ENCODE measurements at regions not wholly inside any gene's neighbourhood (a gene's known extent, or its start where the extent isn't known, plus 50 kb on each side); places are given as distances from the start of the nearest gene placed in this dataset.

DNA sequence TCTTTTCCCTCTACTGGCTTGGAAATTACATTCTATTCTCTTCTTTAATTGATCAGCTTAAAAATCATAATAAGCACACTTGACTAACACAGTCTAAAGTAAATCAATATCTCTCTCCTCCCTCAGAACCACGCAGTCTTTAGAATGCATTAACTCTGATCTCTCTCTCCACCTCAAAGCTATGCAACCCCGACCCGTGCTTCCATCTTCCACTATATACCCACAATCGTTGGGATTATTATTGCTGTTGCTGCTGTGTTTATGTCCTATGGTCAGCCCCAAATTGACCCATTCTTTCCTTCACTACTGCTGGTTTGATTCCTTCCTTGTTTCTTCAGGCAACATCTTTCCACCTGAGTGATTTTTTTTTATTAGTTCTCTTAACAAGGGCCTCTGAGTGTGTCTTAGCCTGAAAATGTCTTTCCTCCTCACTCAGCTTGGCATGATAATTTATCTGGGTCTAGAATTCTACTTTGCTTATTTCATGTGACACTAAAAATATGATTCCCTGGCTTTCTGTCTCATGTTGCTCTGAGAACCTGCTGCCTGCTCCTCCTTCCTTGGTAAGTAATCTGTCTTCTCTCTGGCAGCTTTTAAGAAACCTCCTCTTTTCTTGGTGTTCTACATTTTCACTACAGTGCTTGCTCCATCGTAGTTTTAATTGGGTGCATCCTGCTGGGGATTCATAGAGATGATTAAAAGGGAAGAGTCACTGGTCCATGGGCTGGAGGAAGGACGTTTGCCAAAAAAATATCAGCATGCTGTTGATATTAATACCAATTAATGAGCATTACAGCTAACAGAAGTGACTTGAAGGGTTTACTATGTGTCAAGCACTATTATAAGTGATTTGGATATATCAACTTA, 472.2 kb downstream of the MATN1 start:
- Histone ChIP-seq H3K79me2 (ENCODE audit: insufficient read depth, low read length) (no peaks in the 10 kb centered on the region), H3K4me1 (ENCODE audit: insufficient read depth, low read length, poor library complexity, severe bottlenecking) (no peaks in the 10 kb centered on the region), H2AFZ (ENCODE audit: low read length) (no peak overlapping the region), H3K9me3 (ENCODE audit: insufficient read depth, low read depth, low read length) (no peaks in the 10 kb centered on the region; the same call in 1 of the 2 replicates), H3K9me2 (replicated peaks; ENCODE audit: low read depth, low read length) (no peaks in the 10 kb centered on the region), H3K4me2 (ENCODE audit: low read depth, low read length, poor library complexity, severe bottlenecking) (no peak overlapping the region), H3K9ac (ENCODE audit: low read depth, low read length, poor library complexity, severe bottlenecking) (no peak overlapping the region), H3F3A (ENCODE audit: low read depth) (no peaks in the 10 kb centered on the region), H3K36me3 (ENCODE audit: insufficient read depth, low read length) (no peaks in the 10 kb centered on the region), H3K4me3 (ENCODE audit: low read length, poor library complexity, severe bottlenecking) (no peak overlapping the region), H3K27me3 (ENCODE audit: insufficient read depth, low read length, poor library complexity, severe bottlenecking) (no peaks in the 10 kb centered on the region), H4K20me1 (ENCODE audit: insufficient read depth, low read length, poor library complexity, severe bottlenecking) (no peaks in the 10 kb centered on the region)
- TF ChIP-seq EZH2phosphoT487 (IDR thresholded peaks at IDR 0.05; ENCODE audit: borderline replicate concordance) = no peak
- TF ChIP-seq CTCF (conservative IDR thresholded peaks at IDR 0.05; ENCODE audit: low read length) = no peak

DNA sequence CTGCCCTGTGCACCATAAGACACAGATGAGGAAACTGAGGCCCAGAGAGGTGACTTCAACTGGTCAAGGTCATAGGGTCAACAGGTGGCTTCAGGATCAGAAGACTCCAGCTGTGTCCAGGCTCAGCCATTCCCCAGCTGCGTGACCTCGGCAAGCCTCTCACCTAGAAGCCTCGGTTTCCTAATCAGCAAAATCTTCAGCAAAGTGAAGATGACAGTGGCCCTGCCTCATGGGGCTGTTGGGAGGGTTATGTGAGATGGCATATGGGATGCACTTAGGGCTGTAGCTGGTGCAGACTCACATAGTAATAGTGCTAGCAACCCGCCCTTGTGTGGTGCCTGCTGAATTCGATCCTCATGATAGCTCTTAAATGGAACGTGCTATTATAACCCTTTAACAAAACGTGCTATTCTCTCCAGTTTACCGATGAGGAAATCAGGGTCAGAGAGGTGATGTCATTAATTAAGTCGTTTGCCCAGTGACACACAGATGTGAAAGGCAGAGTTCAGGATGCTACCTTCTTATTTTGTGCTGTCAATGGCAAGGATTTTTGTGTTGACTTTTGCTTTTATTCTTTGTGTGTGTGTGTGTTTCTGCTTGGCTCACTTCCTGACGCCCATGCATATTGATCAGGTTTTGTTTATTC, 472.9 kb downstream of the MATN1 start:
- no peaks in the 10 kb centered on the region for H3K79me2 ChIP-seq (ENCODE audit: insufficient read depth, low read length)
- no peaks in the 10 kb centered on the region for H3K36me3 ChIP-seq (ENCODE audit: insufficient read depth, low read length)
- no peaks in the 10 kb centered on the region; the same call in 1 of the 2 replicates for H3K9me3 ChIP-seq (ENCODE audit: insufficient read depth, low read depth, low read length)
- H3F3A ChIP-seq (ENCODE audit: low read depth) = no peaks in the 10 kb centered on the region
- no peak overlapping the region for H2AFZ ChIP-seq (ENCODE audit: low read length)
- no peak overlapping the region for H3K4me2 ChIP-seq (ENCODE audit: low read depth, low read length, poor library complexity, severe bottlenecking)
- no peaks in the 10 kb centered on the region for H3K27me3 ChIP-seq (ENCODE audit: insufficient read depth, low read length, poor library complexity, severe bottlenecking)
- no peaks in the 10 kb centered on the region for H3K4me1 ChIP-seq (ENCODE audit: insufficient read depth, low read length, poor library complexity, severe bottlenecking)
- no peak overlapping the region for H3K4me3 ChIP-seq (ENCODE audit: low read length, poor library complexity, severe bottlenecking)
- no peak overlapping the region for H3K9ac ChIP-seq (ENCODE audit: low read depth, low read length, poor library complexity, severe bottlenecking)
- no peaks in the 10 kb centered on the region for H3K9me2 ChIP-seq (replicated peaks; ENCODE audit: low read depth, low read length)
- TF ChIP-seq CTCF (conservative IDR thresholded peaks at IDR 0.05; ENCODE audit: low read length) (no peak), EZH2phosphoT487 (IDR thresholded peaks at IDR 0.05; ENCODE audit: borderline replicate concordance) (no peak)
- no peaks in the 10 kb centered on the region for H4K20me1 ChIP-seq (ENCODE audit: insufficient read depth, low read length, poor library complexity, severe bottlenecking)

DNA sequence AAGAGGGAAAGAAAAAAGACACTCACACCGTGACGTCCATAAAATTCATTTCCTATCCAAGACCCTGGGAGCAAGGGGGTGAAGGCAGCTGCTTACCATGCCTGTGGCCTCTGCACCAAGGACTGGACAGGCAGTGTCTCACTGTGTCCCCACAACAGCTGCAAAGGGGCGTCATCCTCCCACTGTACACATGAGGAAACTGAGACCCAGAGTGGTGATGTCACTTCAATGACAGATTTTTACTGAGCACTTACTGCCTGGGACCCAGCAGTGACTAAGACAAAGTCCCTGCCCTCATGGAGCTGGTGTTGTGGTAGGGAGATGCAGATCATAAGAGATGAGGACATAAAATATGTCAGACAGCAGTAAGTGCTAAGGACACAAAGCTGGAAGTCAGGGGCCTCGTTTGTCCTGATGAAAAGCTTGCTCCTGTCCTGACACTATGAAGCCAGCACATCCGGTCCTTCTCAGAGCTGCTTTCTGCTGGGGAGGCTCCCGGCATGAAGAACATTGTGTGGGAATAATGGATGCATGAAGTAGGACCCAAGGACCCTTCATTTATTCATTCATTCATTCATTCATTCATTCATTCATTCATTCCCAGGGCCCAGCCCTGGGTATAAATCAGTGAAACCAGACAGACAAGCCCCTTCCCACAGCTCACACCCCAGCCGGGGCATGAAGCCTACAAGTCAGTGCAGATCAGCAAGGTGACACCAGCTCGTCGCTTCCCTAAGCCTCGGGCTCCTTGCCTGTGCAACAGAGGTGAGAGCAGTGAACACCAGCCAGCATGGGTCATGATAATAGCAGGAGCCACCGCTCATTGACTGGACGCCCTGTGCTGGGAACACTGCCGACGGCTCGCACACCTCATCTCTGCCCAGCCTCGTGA, 473.7 kb downstream of the MATN1 start:
- H2AFZ ChIP-seq (ENCODE audit: low read length) = no peak overlapping the region
- no peaks in the 10 kb centered on the region for H3F3A ChIP-seq (ENCODE audit: low read depth)
- H3K36me3 ChIP-seq (ENCODE audit: insufficient read depth, low read length) = no peaks in the 10 kb centered on the region
- H3K4me3 ChIP-seq (ENCODE audit: low read length, poor library complexity, severe bottlenecking) = no peak overlapping the region
- TF ChIP-seq EZH2phosphoT487 (IDR thresholded peaks at IDR 0.05; ENCODE audit: borderline replicate concordance) = no peak
- TF ChIP-seq CTCF (conservative IDR thresholded peaks at IDR 0.05; ENCODE audit: low read length) = no peak
- no peaks in the 10 kb centered on the region for H3K4me1 ChIP-seq (ENCODE audit: insufficient read depth, low read length, poor library complexity, severe bottlenecking)
- H4K20me1 ChIP-seq (ENCODE audit: insufficient read depth, low read length, poor library complexity, severe bottlenecking) = no peaks in the 10 kb centered on the region
- no peaks in the 10 kb centered on the region for H3K27me3 ChIP-seq (ENCODE audit: insufficient read depth, low read length, poor library complexity, severe bottlenecking)
- H3K9me2 ChIP-seq (replicated peaks; ENCODE audit: low read depth, low read length) = no peaks in the 10 kb centered on the region
- no peak overlapping the region for H3K4me2 ChIP-seq (ENCODE audit: low read depth, low read length, poor library complexity, severe bottlenecking)
- H3K9me3 ChIP-seq (ENCODE audit: insufficient read depth, low read depth, low read length) = no peaks in the 10 kb centered on the region; the same call in 1 of the 2 replicates
- no peak overlapping the region for H3K9ac ChIP-seq (ENCODE audit: low read depth, low read length, poor library complexity, severe bottlenecking)
- H3K79me2 ChIP-seq (ENCODE audit: insufficient read depth, low read length) = no peaks in the 10 kb centered on the region
